GM12878 (cell line): ENCODE measurements at regions not wholly inside any gene's neighbourhood (a gene's known extent, or its start where the extent isn't known, plus 50 kb on each side); places are given as distances from the start of the nearest gene placed in this dataset.
"Not testable (repeated sequence)": the region's sequence is repeated elsewhere in the genome, so short reads cannot be mapped to it uniquely, and the experiment has no call there.

Experiments
- ATF3 ChIP-seq: IDR thresholded peaks from 2 replicates; pipeline ENCODE4 v1.6.1; 2011; ENCODE audit warnings: low read depth, mild to moderate bottlenecking, low read length, moderate library complexity, borderline replicate concordance; ENCODE audit errors: extremely low read depth
- TF ChIP-seq, protein P1 (sequence below), 3 experiments: IDR thresholded peaks in 2 of 3; conservative IDR thresholded peaks in 1 of 3; 2 replicates each; pipeline ENCODE4 v1.5.1; 2011; ENCODE audit warnings: low read depth in 3 of 3, low read length in 3 of 3, mild to moderate bottlenecking in 3 of 3, control low read depth in 2 of 3, moderate library complexity in 2 of 3, inconsistent platforms in 1 of 3, mixed read lengths in 1 of 3; ENCODE audit not compliant: control insufficient read depth in 2 of 3, insufficient read depth in 1 of 3; ENCODE audit errors: extremely low read depth in 1 of 3

DNA sequence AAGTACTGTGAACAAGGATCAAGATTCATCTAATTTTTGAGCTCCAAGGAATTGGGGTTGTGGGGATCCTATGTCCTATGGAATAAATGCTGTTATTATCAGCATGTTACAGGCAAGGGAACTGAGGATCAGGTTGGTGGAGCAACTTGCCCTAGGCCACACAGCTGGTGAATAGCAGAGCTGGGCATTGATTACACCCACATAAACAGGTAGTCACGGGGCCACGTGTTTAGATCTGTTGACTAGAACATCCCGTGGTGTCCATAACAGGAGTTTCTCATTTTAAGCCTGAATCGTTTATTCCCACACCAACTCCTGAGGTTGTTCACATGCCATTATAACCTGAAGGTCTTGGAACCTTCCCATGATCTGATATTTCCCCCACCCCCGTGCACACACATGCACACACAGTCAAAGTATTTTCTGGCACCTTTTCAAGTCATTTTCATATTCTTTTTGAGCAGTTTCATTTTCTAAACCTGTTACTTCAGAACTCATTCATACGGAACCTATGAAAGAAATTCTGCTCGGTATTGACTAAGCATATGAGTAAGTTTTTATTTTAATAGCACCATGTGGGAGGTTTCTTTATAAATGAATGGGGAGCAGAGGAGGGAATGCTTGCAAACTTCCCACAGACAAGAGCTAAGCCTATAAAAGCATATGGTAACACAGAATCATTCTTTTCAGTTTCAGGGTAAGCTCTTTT, 338.1 kb downstream of the ANAPC1 start:
- TF ChIP-seq, protein P1, sequence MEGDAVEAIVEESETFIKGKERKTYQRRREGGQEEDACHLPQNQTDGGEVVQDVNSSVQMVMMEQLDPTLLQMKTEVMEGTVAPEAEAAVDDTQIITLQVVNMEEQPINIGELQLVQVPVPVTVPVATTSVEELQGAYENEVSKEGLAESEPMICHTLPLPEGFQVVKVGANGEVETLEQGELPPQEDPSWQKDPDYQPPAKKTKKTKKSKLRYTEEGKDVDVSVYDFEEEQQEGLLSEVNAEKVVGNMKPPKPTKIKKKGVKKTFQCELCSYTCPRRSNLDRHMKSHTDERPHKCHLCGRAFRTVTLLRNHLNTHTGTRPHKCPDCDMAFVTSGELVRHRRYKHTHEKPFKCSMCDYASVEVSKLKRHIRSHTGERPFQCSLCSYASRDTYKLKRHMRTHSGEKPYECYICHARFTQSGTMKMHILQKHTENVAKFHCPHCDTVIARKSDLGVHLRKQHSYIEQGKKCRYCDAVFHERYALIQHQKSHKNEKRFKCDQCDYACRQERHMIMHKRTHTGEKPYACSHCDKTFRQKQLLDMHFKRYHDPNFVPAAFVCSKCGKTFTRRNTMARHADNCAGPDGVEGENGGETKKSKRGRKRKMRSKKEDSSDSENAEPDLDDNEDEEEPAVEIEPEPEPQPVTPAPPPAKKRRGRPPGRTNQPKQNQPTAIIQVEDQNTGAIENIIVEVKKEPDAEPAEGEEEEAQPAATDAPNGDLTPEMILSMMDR (IDR thresholded peaks at IDR 0.05 in 2 of 3, conservative IDR thresholded peaks at IDR 0.05 in 1 of 3; ENCODE audit: control insufficient read depth in 2 of 3, extremely low read depth in 1 of 3, insufficient read depth in 1 of 3, low read depth in 3 of 3, low read length in 3 of 3), result not testable (repeated sequence)
- not testable (repeated sequence) for TF ChIP-seq ATF3
